K562 (cell line): ENCODE measurements at regions not wholly inside any gene's neighbourhood (a gene's known extent, or its start where the extent isn't known, plus 50 kb on each side); places are given as distances from the start of the nearest gene placed in this dataset.

ENCODE experiments used
- FOXA1 ChIP-seq: fragments of 450-650 bp; IDR thresholded peaks from 2 replicates; pipeline ENCODE4 v1.6.1; 2016; ENCODE audit warnings: mild to moderate bottlenecking, borderline replicate concordance
- KLF10 ChIP-seq: fragments of 250-450 bp; sonication (Bioruptor Pico); IDR thresholded peaks from 2 replicates; pipeline ENCODE4 v1.6.1; 2021; ENCODE audit warnings: matching md5 sums
- KLF13 ChIP-seq: fragments of 450-650 bp; IDR thresholded peaks from 2 replicates; pipeline ENCODE4 v1.6.1; 2016; ENCODE audit warnings: missing genetic modification characterization, low read depth, mild to moderate bottlenecking, missing compliant biosample characterization, moderate library complexity, borderline replicate concordance
- POLR3G ChIP-seq: IDR thresholded peaks from 2 replicates; pipeline ENCODE4 v1.6.1; 2011; ENCODE audit not compliant: insufficient read length, insufficient replicate concordance; ENCODE audit errors: extremely low read depth
- SP1 ChIP-seq: sonication (generic); formaldehyde crosslinking; IDR thresholded peaks from 2 replicates; pipeline ENCODE4 v1.8.1; 2022; ENCODE audit warnings: mild to moderate bottlenecking, missing genetic modification reagents
- TEAD4 ChIP-seq, 2 experiments: sonication (generic) in 1 of 2; formaldehyde crosslinking in 1 of 2; IDR thresholded peaks; 2 replicates each; pipeline versions ENCODE4 v1.6.1 to v1.8.0; 2012 to 2022; ENCODE audit warnings: borderline replicate concordance in 1 of 2, inconsistent platforms in 1 of 2, low read length in 1 of 2, mild to moderate bottlenecking in 1 of 2, missing genetic modification reagents in 1 of 2

GRCh38 chr14:88934351-88934806 is 109.9 kb downstream of the TTC8 start:
- TF ChIP-seq POLR3G (no peak), SP1 (CRISPR knock-in tag) (no peak), KLF10 (CRISPR knock-in tag) (no peak), TEAD4 (IDR thresholded peaks at IDR 0.05; ENCODE audit: low read length) (no peak), TEAD4 (CRISPR knock-in tag; IDR thresholded peaks at IDR 0.05; ENCODE audit: borderline replicate concordance) (no peak), KLF13 (tag) (no peak), FOXA1 (no peak)
